CD14-positive monocyte (primary cell): ENCODE measurements at regions not wholly inside any gene's neighbourhood (a gene's known extent, or its start where the extent isn't known, plus 50 kb on each side); places are given as distances from the start of the nearest gene placed in this dataset.

Experiments used
- DNase-seq, 3 donors: peaks; one replicate each; pipeline ENCODE4 v3.0.0-alpha.2; 2011 to 2022
- H2AFZ ChIP-seq: 2 replicates; pipeline ENCODE4 v1.6.0; 2012; ENCODE audit warnings: mild to moderate bottlenecking, low read depth, low read length, inconsistent platforms; ENCODE audit not compliant: insufficient read depth, poor library complexity, severe bottlenecking
- H3K27ac ChIP-seq, 2 donors: 1 replicate in 1 of 2; 2 replicates in 1 of 2; pipeline ENCODE4 v1.5.1; 2012 to 2013; ENCODE audit warnings: low read length in 2 of 2, control low read depth in 1 of 2, inconsistent platforms in 1 of 2, low read depth in 1 of 2, mild to moderate bottlenecking in 1 of 2
- H3K27me3 ChIP-seq, 2 donors: one replicate each; pipeline versions ENCODE4 v1.6.0 to v1.6.1; 2011 to 2013; ENCODE audit warnings: low read length in 2 of 2; ENCODE audit not compliant: control insufficient read depth in 2 of 2, insufficient read depth in 2 of 2
- H3K36me3 ChIP-seq, 2 donors: replicated peaks in 1 of 2; 1 replicate in 1 of 2; 2 replicates in 1 of 2; pipeline versions ENCODE4 v1.5.1 to v1.6.1; 2012 to 2013; ENCODE audit warnings: low read length in 2 of 2, control low read depth in 1 of 2, inconsistent platforms in 1 of 2, mild to moderate bottlenecking in 1 of 2; ENCODE audit not compliant: insufficient read depth in 2 of 2, control insufficient read depth in 1 of 2
- H3K4me1 ChIP-seq, 2 donors: 1 replicate in 1 of 2; 2 replicates in 1 of 2; pipeline versions ENCODE4 v1.5.1 to v1.6.1; 2012 to 2013; ENCODE audit warnings: low read length in 2 of 2, control low read depth in 1 of 2, inconsistent platforms in 1 of 2, mild to moderate bottlenecking in 1 of 2, moderate library complexity in 1 of 2; ENCODE audit not compliant: insufficient read depth in 2 of 2, control insufficient read depth in 1 of 2
- H3K4me2 ChIP-seq: replicated peaks from 2 replicates; pipeline ENCODE3; 2012; ENCODE audit warnings: low read length, moderate library complexity, mild to moderate bottlenecking; ENCODE audit not compliant: poor library complexity, severe bottlenecking; ENCODE audit errors: extremely low read depth
- H3K4me3 ChIP-seq, 3 experiments: fragments of 200-600 bp in 1 of 3; sonication (generic) in 1 of 3; replicated peaks in 1 of 3; 1 replicate in 2 of 3; 2 replicates in 1 of 3; pipeline ENCODE4 v1.5.1; 2011 to 2013; ENCODE audit warnings: low read length in 3 of 3, mild to moderate bottlenecking in 3 of 3, control low read depth in 2 of 3, low read depth in 2 of 3, inconsistent platforms in 1 of 3, moderate library complexity in 1 of 3
- H3K79me2 ChIP-seq: 2 replicates; pipeline ENCODE4 v1.6.0; 2012; ENCODE audit warnings: mild to moderate bottlenecking, control low read depth, inconsistent platforms, low read length, moderate library complexity; ENCODE audit not compliant: insufficient read depth
- H3K9ac ChIP-seq: 2 replicates; pipeline ENCODE4 v1.6.0; 2017; ENCODE audit warnings: low read length, mild to moderate bottlenecking; ENCODE audit not compliant: insufficient read depth, poor library complexity, severe bottlenecking
- H3K9me3 ChIP-seq, 2 donors: replicated peaks in 1 of 2; 1 replicate in 1 of 2; 2 replicates in 1 of 2; pipeline versions ENCODE4 v1.5.1 to v1.6.1; 2012 to 2013; ENCODE audit warnings: low read length in 2 of 2, control low read depth in 1 of 2; ENCODE audit not compliant: control insufficient read depth in 1 of 2, insufficient read depth in 1 of 2
- H4K20me1 ChIP-seq: 2 replicates; pipeline ENCODE4 v1.6.0; 2012; ENCODE audit warnings: mild to moderate bottlenecking, low read length, control low read depth, moderate library complexity; ENCODE audit not compliant: insufficient read depth
- H3K27ac Mint-ChIP-seq, 7 donors: one replicate each; pipeline ENCODE4 v1.8.0; 2020; ENCODE audit warnings: mild to moderate bottlenecking in 7 of 7, mixed read lengths in 7 of 7, moderate library complexity in 6 of 7, inconsistent platforms in 2 of 7
- H3K27me3 Mint-ChIP-seq, 3 donors: one replicate each; pipeline ENCODE4 v1.8.0; 2021 to 2022; ENCODE audit warnings: low read depth in 3 of 3, mild to moderate bottlenecking in 3 of 3, mixed read lengths in 3 of 3, moderate library complexity in 3 of 3, inconsistent platforms in 1 of 3
- H3K36me3 Mint-ChIP-seq, 2 donors: one replicate each; pipeline ENCODE4 v1.8.0; 2020; ENCODE audit warnings: mixed read lengths in 2 of 2, inconsistent platforms in 1 of 2, mild to moderate bottlenecking in 1 of 2
- H3K4me1 Mint-ChIP-seq: one replicate; pipeline ENCODE4 v1.8.0; 2020; ENCODE audit warnings: mild to moderate bottlenecking, mixed read lengths
- H3K4me3 Mint-ChIP-seq, 2 donors: one replicate each; pipeline ENCODE4 v1.8.0; 2020; ENCODE audit warnings: mild to moderate bottlenecking in 2 of 2, mixed read lengths in 2 of 2, moderate library complexity in 1 of 2
- H3K9me3 Mint-ChIP-seq, 7 donors: one replicate each; pipeline ENCODE4 v1.8.0; 2020 to 2022; ENCODE audit warnings: mixed read lengths in 7 of 7, mild to moderate bottlenecking in 6 of 7, moderate library complexity in 6 of 7, inconsistent platforms in 2 of 7
- WGBS: methylation state at CpG from one replicate; pipeline ENCODE4 v1.1.5; 2013; ENCODE audit warnings: missing lambda C conversion rate; ENCODE audit not compliant: insufficient coverage; 5-methylcytosine and 5-hydroxymethylcytosine counted together
- intact Hi-C, 2 donors: fragments of 100-400 bp; cut with micrococcal nuclease; formaldehyde crosslinking; loops; one replicate each; pipeline versions ENCODE4 v1.15.0 to v1.15.1; 2023
- TF ChIP-seq, protein P1 (sequence below): fragments of 200-600 bp; IDR thresholded peaks from one replicate; pipeline ENCODE4 v1.8.0; 2022; ENCODE audit warnings: antibody characterized with exemption, mild to moderate bottlenecking

DNA sequence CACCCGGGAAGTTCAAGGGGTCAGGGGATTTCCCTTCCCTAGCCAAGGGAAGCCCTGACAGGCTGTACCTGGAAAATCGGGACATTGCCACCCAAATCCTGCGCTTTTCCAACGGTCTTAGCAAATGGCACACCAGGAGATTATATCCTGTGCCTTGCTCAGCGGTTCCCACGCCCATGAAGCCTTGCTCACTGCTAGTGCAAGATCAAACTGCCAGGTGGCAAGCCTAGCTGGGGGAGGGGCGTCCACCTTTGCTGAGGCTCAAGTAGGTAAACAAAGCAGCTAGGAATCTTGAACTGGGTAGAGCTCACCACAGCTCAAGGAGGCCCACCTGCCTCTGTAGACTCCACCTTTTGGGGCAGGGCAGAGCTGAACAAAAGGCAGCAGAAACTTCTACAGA is 1794.5 kb downstream of the PCDH9 start:
- Histone ChIP-seq H3K4me3 (no peak overlapping the region), H3K79me2 (no peaks in the 10 kb centered on the region), H4K20me1 (no peaks in the 10 kb centered on the region), H3K27me3 (no peaks in the 10 kb centered on the region), H3K27ac (no peak overlapping the region), H3K9me3 (peaks cover 10 to 12% of the 10 kb centered on the region in 2 donors), H3K4me1 (no peaks in the 10 kb centered on the region), H3K9ac (no peak overlapping the region), H3K36me3 (no peaks in the 10 kb centered on the region), H2AFZ (no peak overlapping the region), H3K4me2 (no peak overlapping the region)
- WGBS, result 93% methylated on average over 7 of the region's 7 CpGs
- DNase-seq, result no peak
- no peak overlapping the region for H3K4me3 Mint-ChIP-seq
- H3K27ac Mint-ChIP-seq, result no peak overlapping the region
- H3K4me1 Mint-ChIP-seq, result no peaks in the 10 kb centered on the region
- H3K36me3 Mint-ChIP-seq, result no peaks in the 10 kb centered on the region
- H3K27me3 Mint-ChIP-seq, result no peaks in the 10 kb centered on the region
- TF ChIP-seq, protein P1, sequence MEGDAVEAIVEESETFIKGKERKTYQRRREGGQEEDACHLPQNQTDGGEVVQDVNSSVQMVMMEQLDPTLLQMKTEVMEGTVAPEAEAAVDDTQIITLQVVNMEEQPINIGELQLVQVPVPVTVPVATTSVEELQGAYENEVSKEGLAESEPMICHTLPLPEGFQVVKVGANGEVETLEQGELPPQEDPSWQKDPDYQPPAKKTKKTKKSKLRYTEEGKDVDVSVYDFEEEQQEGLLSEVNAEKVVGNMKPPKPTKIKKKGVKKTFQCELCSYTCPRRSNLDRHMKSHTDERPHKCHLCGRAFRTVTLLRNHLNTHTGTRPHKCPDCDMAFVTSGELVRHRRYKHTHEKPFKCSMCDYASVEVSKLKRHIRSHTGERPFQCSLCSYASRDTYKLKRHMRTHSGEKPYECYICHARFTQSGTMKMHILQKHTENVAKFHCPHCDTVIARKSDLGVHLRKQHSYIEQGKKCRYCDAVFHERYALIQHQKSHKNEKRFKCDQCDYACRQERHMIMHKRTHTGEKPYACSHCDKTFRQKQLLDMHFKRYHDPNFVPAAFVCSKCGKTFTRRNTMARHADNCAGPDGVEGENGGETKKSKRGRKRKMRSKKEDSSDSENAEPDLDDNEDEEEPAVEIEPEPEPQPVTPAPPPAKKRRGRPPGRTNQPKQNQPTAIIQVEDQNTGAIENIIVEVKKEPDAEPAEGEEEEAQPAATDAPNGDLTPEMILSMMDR, result no peak
- intact Hi-C loops, result no loop called here
- H3K9me3 Mint-ChIP-seq, result peaks cover 7 to 29% (median 19%) of the 10 kb centered on the region in 7 donors

DNA sequence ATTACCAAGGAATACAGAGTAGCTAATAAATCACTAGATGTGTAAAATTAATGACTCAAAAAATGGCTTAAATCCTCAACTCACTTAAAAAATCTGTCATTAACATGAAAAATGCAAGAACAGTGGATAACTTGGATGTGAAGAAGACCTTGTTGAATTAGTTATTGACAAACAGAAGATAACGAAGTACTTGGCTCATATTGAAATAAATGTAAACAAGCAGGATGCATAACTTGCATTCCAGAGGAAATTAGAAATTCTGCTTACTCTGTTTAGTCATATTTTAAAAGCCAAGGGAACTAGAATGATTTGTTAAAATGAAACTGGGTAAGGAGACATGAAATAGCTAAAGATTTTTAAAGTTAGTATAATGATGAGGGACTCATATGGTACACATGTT is 1812.2 kb downstream of the PCDH9 start:
- Mint-ChIP-seq H3K4me3 (no peak overlapping the region), H3K9me3 (peaks cover 1 to 7% (median 4%) of the 10 kb centered on the region in 7 donors), H3K4me1 (no peaks in the 10 kb centered on the region), H3K27me3 (peaks cover 0 to 2% (median 0%) of the 10 kb centered on the region in 3 donors), H3K36me3 (no peaks in the 10 kb centered on the region), H3K27ac (no peak overlapping the region)
- WGBS, result no CpG with 5 or more reads among the region's 1 CpG
- Histone ChIP-seq H3K27ac (no peak overlapping the region), H4K20me1 (no peaks in the 10 kb centered on the region), H3K4me3 (no peak overlapping the region), H3K9ac (no peak overlapping the region), H3K27me3 (no peaks in the 10 kb centered on the region), H3K36me3 (no peaks in the 10 kb centered on the region), H3K79me2 (no peaks in the 10 kb centered on the region), H3K4me1 (no peaks in the 10 kb centered on the region), H3K9me3 (no peaks in the 10 kb centered on the region), H2AFZ (no peak overlapping the region), H3K4me2 (no peak overlapping the region)
- intact Hi-C loops, result no loop called here
- TF ChIP-seq, protein P1, result no peak
- DNase-seq, result no peak
